IPS-11a (cell line): ENCODE measurements at regions not wholly inside any gene's neighbourhood (a gene's known extent, or its start where the extent isn't known, plus 50 kb on each side); places are given as distances from the start of the nearest gene placed in this dataset.

ENCODE experiments used
- H3K4me3 ChIP-seq: one replicate; pipeline ENCODE4 v1.5.1; 2013; ENCODE audit warnings: low read depth, low read length, control low read depth

GRCh38 chr6:43970068-43970912, 157.0 kb downstream of the MRPL14 start:
- no peak overlapping the region for H3K4me3 ChIP-seq

- no peak overlapping the region for H3K4me3 ChIP-seq
Measured at GRCh38 chr6:43969158-43969981, 157.9 kb downstream of the MRPL14 start.

- no peak overlapping the region for H3K4me3 ChIP-seq
Measured at GRCh38 chr6:43968110-43968965, 158.9 kb downstream of the MRPL14 start.

GRCh38 chr6:43967719-43968091, 159.5 kb downstream of the MRPL14 start:
- H3K4me3 ChIP-seq: no peak overlapping the region

- no peak overlapping the region for H3K4me3 ChIP-seq
Measured at GRCh38 chr6:43966853-43967718, 160.2 kb downstream of the MRPL14 start.

- H3K4me3 ChIP-seq: no peak overlapping the region
Measured at GRCh38 chr6:43966374-43966658, 160.9 kb downstream of the MRPL14 start.

- H3K4me3 ChIP-seq: no peak overlapping the region
Measured at GRCh38 chr6:43965628-43966373, 161.5 kb downstream of the MRPL14 start.

- no peak overlapping the region for H3K4me3 ChIP-seq
Measured at GRCh38 chr6:43964659-43965570, 162.3 kb downstream of the MRPL14 start.

- no peak overlapping the region for H3K4me3 ChIP-seq
Measured at GRCh38 chr6:43963877-43964658, 163.2 kb downstream of the MRPL14 start.

GRCh38 chr6:43963203-43963602, 164.0 kb downstream of the MRPL14 start:
- H3K4me3 ChIP-seq: no peak overlapping the region

- no peak overlapping the region for H3K4me3 ChIP-seq
Measured at GRCh38 chr6:43962458-43962857, 164.8 kb downstream of the MRPL14 start.

GRCh38 chr6:43957273-43957672, 170.0 kb downstream of the MRPL14 start:
- H3K4me3 ChIP-seq: no peak overlapping the region

GRCh38 chr6:43956478-43956877, 170.8 kb downstream of the MRPL14 start:
- no peak overlapping the region for H3K4me3 ChIP-seq

GRCh38 chr6:43954311-43955131, 172.7 kb downstream of the MRPL14 start:
- no peak overlapping the region for H3K4me3 ChIP-seq

GRCh38 chr6:43953794-43954310, 173.4 kb downstream of the MRPL14 start:
- no peak overlapping the region for H3K4me3 ChIP-seq

GRCh38 chr6:43953256-43953655, 174.0 kb downstream of the MRPL14 start:
- H3K4me3 ChIP-seq: no peak overlapping the region

- H3K4me3 ChIP-seq: no peak overlapping the region
Measured at GRCh38 chr6:43952746-43953145, 174.5 kb downstream of the MRPL14 start.
